HG03095 (cell line): ENCODE measurements at regions not wholly inside any gene's neighbourhood (a gene's known extent, or its start where the extent isn't known, plus 50 kb on each side); places are given as distances from the start of the nearest gene placed in this dataset.
"Not testable (repeated sequence)": the region's sequence is repeated elsewhere in the genome, so short reads cannot be mapped to it uniquely, and the experiment has no call there.

Experiments used
- ATAC-seq: cut with Tn5 transposase; IDR thresholded peaks from one replicate; pipeline ENCODE4 v1.9.1; 2021; ENCODE audit warnings: moderate library complexity; ENCODE audit not compliant: unreplicated experiment

GRCh38 chr18:78805840-78806239 is 173.8 kb upstream of the SALL3 start:
- ATAC-seq = no peak

GRCh38 chr18:78807668-78808067 is 171.9 kb upstream of the SALL3 start:
- no peak for ATAC-seq

- ATAC-seq = no peak
Measured at GRCh38 chr18:78809845-78810244, 169.8 kb upstream of the SALL3 start.

GRCh38 chr18:78810706-78811105 is 168.9 kb upstream of the SALL3 start:
- ATAC-seq = no peak

GRCh38 chr18:78812067-78812466 is 167.6 kb upstream of the SALL3 start:
- no peak for ATAC-seq

GRCh38 chr18:78813156-78813555 is 166.5 kb upstream of the SALL3 start:
- ATAC-seq = no peak

- no peak for ATAC-seq
Measured at GRCh38 chr18:78813936-78814710, 165.5 kb upstream of the SALL3 start.

- ATAC-seq = no peak
Measured at GRCh38 chr18:78814766-78815165, 164.9 kb upstream of the SALL3 start.

GRCh38 chr18:78816114-78816513 is 163.5 kb upstream of the SALL3 start:
- no peak for ATAC-seq

GRCh38 chr18:78816916-78817315 is 162.7 kb upstream of the SALL3 start:
- ATAC-seq = no peak

- ATAC-seq = no peak
Measured at GRCh38 chr18:78818495-78818894, 161.1 kb upstream of the SALL3 start.

GRCh38 chr18:78818961-78819360 is 160.7 kb upstream of the SALL3 start:
- no peak for ATAC-seq

GRCh38 chr18:78820161-78820834 is 159.3 kb upstream of the SALL3 start:
- ATAC-seq = no peak

- no peak for ATAC-seq
Measured at GRCh38 chr18:78821396-78821795, 158.2 kb upstream of the SALL3 start.

- ATAC-seq = no peak
Measured at GRCh38 chr18:78822171-78822948, 157.3 kb upstream of the SALL3 start.

- no peak for ATAC-seq
Measured at GRCh38 chr18:78822949-78823285, 156.7 kb upstream of the SALL3 start.

- ATAC-seq = no peak
Measured at GRCh38 chr18:78825168-78825567, 154.4 kb upstream of the SALL3 start.

GRCh38 chr18:78826631-78827030 is 153.0 kb upstream of the SALL3 start:
- no peak for ATAC-seq

- ATAC-seq = no peak
Measured at GRCh38 chr18:78827141-78827540, 152.5 kb upstream of the SALL3 start.

- ATAC-seq = no peak
Measured at GRCh38 chr18:78828131-78828530, 151.5 kb upstream of the SALL3 start.

GRCh38 chr18:78829026-78829425 is 150.6 kb upstream of the SALL3 start:
- ATAC-seq = not testable (repeated sequence)

- no peak for ATAC-seq
Measured at GRCh38 chr18:78830161-78830560, 149.5 kb upstream of the SALL3 start.
